HEK293 (cell line): ENCODE measurements at regions not wholly inside any gene's neighbourhood (a gene's known extent, or its start where the extent isn't known, plus 50 kb on each side); places are given as distances from the start of the nearest gene placed in this dataset.

ENCODE experiments used
- CTCF ChIP-seq: fragments of 450-650 bp; formaldehyde crosslinking; IDR thresholded peaks from 2 replicates; pipeline ENCODE4 v1.5.1; 2016; ENCODE audit warnings: missing biosample characterization, missing genetic modification characterization
- HOXA7 ChIP-seq: sonication (generic); formaldehyde crosslinking; IDR thresholded peaks from 2 replicates; pipeline ENCODE4 v1.8.1; 2022; ENCODE audit warnings: missing genetic modification reagents, borderline replicate concordance
- SP2 ChIP-seq: fragments of 450-650 bp; formaldehyde crosslinking; IDR thresholded peaks from 2 replicates; pipeline ENCODE4 v1.5.1; 2016; ENCODE audit warnings: missing biosample characterization, missing genetic modification characterization
- YY1 ChIP-seq: fragments of 450-650 bp; formaldehyde crosslinking; IDR thresholded peaks from 2 replicates; pipeline ENCODE4 v1.5.1; 2018; ENCODE audit warnings: missing biosample characterization, missing genetic modification characterization
- ZBTB10 ChIP-seq: fragments of 450-650 bp; formaldehyde crosslinking; IDR thresholded peaks from 2 replicates; pipeline ENCODE4 v1.5.1; 2016; ENCODE audit warnings: missing biosample characterization, missing genetic modification characterization
- ZNF175 ChIP-seq: fragments of 450-650 bp; formaldehyde crosslinking; IDR thresholded peaks from 2 replicates; pipeline ENCODE4 v1.5.1; 2016; ENCODE audit warnings: missing biosample characterization, missing genetic modification characterization
- ZNF624 ChIP-seq: fragments of 450-650 bp; formaldehyde crosslinking; IDR thresholded peaks from 2 replicates; pipeline ENCODE4 v1.5.1; 2017; ENCODE audit warnings: missing biosample characterization, missing genetic modification characterization
- TF ChIP-seq, protein P1 (sequence below): fragments of 450-650 bp; formaldehyde crosslinking; IDR thresholded peaks from 2 replicates; pipeline ENCODE4 v1.5.1; 2017; ENCODE audit warnings: missing biosample characterization, missing genetic modification characterization
- TF ChIP-seq, protein P2 (sequence below): fragments of 450-650 bp; formaldehyde crosslinking; IDR thresholded peaks from 2 replicates; pipeline ENCODE4 v1.5.1; 2016; ENCODE audit warnings: missing biosample characterization, missing genetic modification characterization

- TF ChIP-seq, protein P1, sequence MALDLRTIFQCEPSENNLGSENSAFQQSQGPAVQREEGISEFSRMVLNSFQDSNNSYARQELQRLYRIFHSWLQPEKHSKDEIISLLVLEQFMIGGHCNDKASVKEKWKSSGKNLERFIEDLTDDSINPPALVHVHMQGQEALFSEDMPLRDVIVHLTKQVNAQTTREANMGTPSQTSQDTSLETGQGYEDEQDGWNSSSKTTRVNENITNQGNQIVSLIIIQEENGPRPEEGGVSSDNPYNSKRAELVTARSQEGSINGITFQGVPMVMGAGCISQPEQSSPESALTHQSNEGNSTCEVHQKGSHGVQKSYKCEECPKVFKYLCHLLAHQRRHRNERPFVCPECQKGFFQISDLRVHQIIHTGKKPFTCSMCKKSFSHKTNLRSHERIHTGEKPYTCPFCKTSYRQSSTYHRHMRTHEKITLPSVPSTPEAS (tag by site-specific recombination): no peak
- TF ChIP-seq HOXA7 (no peak), ZNF175 (no peak), SP2 (tag by site-specific recombination) (no peak), ZBTB10 (tag by site-specific recombination) (no peak), ZNF624 (tag by site-specific recombination) (no peak), CTCF (no peak), YY1 (tag by site-specific recombination) (no peak)
- TF ChIP-seq, protein P2, sequence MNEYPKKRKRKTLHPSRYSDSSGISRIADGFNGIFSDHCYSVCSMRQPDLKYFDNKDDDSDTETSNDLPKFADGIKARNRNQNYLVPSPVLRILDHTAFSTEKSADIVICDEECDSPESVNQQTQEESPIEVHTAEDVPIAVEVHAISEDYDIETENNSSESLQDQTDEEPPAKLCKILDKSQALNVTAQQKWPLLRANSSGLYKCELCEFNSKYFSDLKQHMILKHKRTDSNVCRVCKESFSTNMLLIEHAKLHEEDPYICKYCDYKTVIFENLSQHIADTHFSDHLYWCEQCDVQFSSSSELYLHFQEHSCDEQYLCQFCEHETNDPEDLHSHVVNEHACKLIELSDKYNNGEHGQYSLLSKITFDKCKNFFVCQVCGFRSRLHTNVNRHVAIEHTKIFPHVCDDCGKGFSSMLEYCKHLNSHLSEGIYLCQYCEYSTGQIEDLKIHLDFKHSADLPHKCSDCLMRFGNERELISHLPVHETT (tag by site-specific recombination): no peak
Measured at GRCh38 chr14:54083549-54084239, 127.1 kb upstream of the BMP4 start.
